COLO668 (cell line): ENCODE measurements at regions not wholly inside any gene's neighbourhood (a gene's known extent, or its start where the extent isn't known, plus 50 kb on each side); places are given as distances from the start of the nearest gene placed in this dataset.
A peak's percentile ranks its signal among the peaks of the same experiment; 100 is the strongest.

ENCODE experiments used
- DNase-seq: peaks from one replicate; lab custom pipeline; 2025; ENCODE audit not compliant: unreplicated experiment; lab: John Stamatoyannopoulos, UW

- no peak for DNase-seq
Observed at GRCh38 chr1:228985661-228986060, 250.4 kb downstream of the RHOU start.

DNA sequence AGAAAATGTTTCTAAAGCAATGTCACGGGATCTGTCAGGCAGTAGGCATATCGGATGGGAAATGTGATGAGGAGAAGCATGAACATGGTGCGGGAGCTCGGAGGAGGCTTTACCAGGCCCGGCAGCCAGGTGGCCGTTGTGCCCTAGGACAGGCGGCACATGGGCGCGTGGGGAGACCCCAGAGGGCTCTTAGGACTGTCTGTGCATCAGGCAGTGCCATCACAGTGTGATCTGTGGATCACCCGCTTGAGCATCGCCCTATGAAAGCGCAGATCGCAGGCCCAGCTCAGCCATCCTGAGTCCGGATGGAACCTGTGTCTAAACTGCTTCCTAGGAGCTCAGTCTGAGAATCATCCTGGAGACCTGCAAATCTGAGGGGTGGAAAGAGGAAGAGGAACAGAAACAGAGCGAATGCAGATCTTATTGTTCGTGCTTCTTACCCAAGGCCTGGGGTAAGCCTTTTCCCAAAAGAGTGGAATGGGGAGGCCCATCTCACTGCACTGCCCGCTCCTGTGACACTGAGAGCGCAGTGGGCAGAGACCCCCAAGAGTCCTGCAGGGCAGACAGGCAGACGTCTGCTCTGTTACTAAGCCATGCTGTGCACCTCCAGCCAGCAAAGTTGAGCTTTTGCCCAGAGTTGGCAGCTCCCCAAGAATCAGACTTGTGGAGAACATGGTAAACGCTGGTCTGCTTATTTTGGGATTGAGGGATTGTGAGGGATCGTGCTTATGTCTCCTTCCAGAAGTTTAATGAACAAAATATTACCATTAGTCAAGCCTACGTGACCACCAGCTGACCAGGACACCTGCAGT lies 251.0 kb downstream of the RHOU start:
- no peak for DNase-seq

DNA sequence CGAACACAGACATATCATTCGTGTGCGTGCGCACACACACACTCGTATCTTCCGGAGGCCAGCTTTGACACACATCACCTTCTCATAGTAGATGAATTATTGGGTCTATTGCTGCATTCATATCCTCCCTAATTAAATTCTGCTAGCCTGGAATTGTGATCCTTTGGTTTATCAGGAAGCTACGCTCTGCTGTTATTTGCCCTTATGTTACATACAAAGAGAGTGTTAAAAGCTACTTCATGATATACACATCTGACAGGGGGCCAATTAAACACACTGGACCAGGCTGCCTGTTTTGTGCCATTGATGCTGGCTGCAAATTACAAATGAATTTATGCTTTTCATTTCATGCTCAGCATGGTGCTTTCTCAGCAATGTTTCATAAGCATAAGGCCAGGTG lies 252.0 kb downstream of the RHOU start:
- no peak for DNase-seq

DNA sequence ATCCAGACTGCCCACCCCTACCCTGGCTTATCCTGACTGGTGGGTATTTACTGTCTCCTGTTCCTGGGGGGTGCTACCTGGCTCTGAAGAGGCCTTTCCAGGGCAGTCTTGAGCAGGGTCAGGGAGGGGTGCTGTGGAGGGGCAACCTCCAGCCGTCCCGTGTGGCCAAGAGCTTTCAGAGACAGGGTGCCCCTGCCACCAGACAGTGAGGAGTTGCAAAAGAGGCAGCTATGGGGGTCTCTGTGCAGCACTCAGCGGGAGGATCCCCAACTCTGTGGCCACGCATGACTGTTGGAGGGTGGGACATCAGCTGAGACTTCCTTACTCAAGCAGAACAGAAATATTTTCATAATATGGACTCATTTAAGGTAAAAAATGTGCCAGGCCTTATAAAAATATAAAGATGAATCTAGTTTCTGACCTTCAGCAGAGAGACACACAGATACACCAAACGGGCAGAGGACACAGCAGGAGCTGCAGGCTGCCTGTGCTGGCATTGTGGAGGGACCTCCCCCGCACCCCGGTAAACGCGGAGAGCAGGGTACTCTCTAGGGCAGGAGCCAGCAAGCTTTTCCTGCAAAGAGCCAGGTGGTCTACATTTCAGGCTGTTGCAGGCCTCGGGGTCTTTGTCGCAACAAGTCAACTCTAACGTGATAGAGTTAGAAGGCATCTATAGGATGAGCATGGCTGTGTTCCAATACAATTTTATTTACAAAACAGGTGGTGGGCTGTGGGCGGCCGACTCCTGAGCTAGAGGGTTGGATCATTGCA lies 252.6 kb downstream of the RHOU start:
- DNase-seq: no peak

DNA sequence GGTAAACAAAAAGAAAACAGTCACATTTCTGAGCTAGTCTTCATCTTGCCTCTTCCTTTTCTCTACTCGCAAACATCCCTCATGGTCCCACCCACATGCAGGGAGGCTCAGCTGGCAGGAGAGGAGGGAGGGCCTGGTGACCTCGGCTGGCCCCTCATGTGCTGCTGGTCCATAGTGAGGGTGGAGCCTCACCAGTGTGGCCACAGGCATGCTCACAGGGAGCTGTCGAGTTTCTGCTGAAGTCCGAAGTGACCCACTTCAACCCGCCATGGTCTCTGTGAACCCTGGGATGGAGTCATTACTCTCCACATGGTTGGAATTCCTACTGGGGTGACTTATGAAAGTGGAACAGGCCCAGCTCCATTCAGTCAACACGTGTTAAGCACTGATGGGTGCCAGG lies 253.4 kb downstream of the RHOU start:
- DNase-seq: no peak

- DNase-seq: no peak
Observed at GRCh38 chr1:228989176-228989575, 253.9 kb downstream of the RHOU start.

- DNase-seq: no peak
Observed at GRCh38 chr1:228989676-228989991, 254.4 kb downstream of the RHOU start.

- peak; percentile 90 for DNase-seq
Observed at GRCh38 chr1:228989992-228990827, 254.9 kb downstream of the RHOU start.

DNA sequence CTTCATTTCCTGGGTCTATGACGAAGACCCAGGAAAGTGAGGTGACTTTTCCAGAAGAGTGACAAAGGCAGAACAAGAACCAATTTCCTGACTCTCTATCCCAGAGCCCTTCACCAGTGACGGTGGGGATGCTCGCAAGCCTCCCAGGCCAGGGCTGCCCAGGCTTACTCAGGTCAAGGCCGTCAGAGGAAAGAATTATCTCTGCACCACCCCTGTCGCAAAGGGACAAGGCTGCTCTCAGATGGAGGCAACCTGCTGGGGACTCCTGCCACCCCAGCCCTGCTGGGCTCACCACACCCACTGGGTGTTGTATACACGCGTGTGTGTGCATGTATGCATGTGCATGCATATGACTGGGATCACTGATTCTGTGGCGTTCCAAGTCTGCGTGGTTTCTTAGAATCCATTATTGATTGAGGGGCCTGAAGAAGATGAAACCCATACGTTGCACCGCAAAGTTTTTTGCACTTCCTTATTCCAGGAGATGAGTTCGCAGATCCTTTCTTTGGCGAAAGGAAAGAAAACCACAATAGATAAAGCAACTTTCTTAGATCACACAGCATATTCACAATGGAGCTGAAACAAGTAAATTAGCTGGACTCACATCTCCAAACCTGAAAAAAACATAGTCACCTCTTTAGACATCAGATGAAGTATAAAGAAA lies 255.8 kb downstream of the RHOU start:
- DNase-seq: no peak

DNA sequence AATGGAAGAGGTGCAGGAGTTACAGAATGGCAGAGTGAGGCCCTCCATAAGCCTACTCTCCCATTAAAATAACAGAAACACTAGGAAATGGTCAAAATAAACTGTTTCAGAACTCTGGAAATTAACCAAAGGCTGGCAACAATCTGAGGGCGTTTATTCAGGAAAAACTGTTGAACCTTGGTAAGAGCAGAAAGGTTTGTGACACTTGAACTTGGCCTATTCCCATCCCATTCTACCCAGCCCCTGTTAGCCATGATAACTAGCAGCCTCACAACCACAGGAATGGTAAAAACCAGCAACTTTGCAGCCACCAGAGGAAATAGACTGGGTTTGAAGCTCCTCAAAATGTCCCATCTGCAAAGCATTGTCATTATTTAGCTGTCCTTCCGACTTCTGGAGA lies 256.8 kb downstream of the RHOU start:
- DNase-seq: no peak

DNA sequence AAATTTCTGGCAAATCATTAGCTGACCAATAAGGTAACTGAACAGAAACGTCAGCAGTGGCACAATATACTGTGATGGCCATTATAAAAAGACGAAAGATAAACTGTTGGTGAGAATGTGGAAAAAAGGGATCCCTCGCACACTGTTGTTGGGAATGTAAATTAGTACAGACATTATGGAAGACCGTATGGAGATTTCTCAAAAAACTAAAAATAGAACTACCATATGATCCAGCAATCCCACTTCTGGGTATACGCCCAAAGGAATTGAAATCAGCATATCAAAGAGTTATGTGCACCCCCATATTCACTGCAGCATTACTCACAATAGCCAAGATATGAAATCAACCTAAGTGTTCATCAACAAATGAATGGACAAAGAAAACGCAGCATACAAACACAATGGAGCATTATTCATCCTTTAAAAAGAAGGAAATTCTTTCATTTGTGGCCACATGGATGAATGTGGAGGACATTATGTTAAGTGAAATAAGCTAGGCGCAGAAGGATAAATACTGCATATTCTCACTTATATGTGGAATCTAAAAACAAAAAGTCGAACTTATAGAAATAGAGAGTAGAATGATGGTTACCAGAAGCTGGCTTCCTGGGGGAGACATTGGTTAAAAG lies 257.7 kb downstream of the RHOU start:
- no peak for DNase-seq

DNA sequence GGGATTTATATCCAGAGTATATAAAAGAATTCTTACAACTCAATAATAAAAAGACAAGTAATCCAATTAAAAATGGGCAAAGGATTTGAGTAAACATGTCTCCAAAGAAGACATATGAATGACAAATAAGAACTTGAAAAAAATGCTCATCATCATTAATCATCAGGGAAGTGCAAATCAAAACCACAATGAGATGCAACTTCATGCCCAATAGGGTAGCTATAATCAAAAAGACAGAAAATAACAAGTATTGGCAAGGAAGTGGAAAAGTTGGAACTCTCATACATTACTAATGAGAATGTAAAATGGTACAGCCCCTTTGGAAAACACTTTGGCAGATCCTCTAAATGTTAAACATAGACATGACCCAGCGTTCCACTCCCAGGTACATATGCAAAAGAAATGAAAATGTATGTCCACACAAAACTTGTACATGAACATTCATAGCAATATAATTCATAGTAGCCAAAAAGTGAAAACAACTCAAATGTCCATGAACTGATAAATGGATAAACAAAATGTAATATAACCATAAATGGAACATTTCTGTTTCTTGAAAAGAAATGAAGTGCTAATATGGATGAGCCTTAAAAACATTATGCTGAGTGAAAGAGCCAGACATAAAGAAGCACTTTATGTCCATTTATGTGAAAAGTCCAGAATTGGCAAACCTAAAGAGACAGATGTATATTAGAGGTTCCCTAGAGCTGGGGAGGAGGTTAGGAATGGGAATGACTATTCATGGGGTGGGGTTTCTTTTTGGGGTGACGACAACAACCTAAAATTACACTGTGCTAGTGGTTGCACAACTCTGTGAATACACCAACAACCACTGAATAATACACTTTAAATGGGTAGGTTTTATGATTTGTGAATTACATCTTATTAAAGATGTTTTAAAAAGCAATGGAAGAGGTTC lies 259.7 kb downstream of the RHOU start:
- DNase-seq: no peak

- DNase-seq: no peak
Observed at GRCh38 chr1:228996281-228996680, 261.0 kb downstream of the RHOU start.

DNA sequence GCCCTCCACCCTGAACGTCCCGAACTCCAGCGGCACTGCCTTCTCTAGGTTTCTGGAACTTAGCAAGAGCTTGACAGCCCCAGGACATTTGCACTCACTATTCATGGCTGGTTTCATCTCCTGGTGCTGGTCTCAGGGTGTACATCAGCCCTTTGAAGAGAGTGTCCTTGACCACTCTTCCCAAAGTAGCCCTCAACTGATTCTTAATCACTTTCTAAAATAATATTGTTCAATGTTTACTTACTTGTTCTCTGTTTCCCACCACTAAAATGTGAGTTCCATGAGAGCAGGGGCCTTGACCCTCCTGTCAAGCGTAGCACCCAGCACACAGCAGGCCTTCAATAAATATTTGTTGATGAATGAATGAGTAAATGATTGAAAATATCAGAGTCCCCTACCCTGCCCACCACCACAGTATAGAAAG lies 262.5 kb downstream of the RHOU start:
- DNase-seq: no peak

DNA sequence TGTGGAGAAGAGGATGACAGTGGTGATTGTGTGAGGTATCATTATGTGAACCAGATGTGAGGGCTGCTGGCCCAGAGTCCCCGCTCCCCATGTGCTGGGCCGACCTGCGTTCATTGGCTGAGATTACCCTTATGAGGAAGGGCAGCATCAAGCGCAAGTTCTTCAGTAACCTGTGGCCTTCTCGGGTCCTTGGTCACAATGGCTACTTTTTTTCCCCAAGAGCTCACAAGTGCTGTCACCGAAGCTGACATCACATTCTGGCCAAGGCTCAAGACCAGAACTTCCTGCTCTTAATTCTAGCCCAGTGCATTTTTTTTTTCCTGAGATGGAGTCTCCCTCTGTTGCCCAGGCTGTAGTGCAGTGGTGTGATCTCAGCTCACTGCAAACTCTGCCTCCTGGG lies 262.9 kb downstream of the RHOU start:
- DNase-seq: no peak

DNA sequence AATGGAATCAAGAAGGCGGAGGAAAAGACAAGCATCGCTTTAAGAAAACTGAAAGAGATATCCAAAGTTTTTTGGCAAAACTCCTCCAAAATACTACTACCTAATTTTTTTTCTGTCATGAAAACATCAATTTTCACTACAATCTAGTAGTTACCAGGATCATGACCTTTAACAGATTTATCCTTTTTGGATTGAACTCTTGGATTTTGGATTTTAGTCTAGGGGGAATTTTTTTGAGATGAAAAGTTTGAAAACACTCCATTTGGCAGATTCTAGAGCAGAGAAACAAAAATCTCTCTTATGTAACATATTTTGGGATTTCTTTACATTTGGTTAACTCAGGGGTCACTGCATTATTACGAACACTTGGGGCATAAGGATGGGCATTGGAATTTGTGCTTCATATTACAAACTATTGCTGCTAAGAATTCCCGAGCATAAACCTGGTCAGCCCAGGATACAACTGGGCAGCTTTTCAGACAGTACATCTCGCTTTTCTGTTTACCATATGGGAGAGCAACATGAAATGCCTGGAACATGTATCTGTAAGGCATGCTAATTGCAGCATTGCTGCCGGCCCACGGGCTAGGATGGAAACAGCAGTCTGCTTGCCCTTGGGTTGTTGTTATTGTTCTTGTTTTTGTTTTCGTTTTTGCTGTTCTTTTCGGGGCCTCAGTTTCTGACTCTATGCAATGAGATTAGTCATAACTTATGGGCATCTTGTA lies 264.3 kb downstream of the RHOU start:
- no peak for DNase-seq

- DNase-seq: no peak
Observed at GRCh38 chr1:229000187-229000586, 264.9 kb downstream of the RHOU start.

- peak; percentile 14 for DNase-seq
Observed at GRCh38 chr1:229001467-229002011, 266.3 kb downstream of the RHOU start.

DNA sequence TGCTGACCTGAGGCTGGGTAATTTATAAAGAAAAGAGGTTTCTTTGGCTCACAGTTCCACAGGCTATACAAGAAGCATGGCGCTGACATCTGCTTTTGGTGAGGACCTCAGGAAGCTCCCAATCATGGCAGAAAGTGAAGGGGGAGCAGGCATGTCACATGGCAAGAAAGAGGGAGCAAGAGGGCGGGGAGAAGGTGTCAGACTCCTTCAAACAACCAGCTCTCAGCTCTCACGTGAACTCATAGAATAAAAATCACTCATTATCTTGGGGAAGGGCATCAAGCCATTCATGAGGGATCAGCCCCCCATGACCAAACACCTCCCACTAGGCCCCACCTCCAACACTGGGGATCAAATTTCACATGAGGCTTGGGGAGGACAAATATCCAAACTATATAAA lies 266.8 kb downstream of the RHOU start:
- DNase-seq: no peak
